Amniotic stem cell (primary cell): ENCODE measurements at regions not wholly inside any gene's neighbourhood (a gene's known extent, or its start where the extent isn't known, plus 50 kb on each side); places are given as distances from the start of the nearest gene placed in this dataset.

Source experiments
- DNase-seq: peaks from one replicate; lab custom pipeline; 2025; lab: John Stamatoyannopoulos, UW

DNA sequence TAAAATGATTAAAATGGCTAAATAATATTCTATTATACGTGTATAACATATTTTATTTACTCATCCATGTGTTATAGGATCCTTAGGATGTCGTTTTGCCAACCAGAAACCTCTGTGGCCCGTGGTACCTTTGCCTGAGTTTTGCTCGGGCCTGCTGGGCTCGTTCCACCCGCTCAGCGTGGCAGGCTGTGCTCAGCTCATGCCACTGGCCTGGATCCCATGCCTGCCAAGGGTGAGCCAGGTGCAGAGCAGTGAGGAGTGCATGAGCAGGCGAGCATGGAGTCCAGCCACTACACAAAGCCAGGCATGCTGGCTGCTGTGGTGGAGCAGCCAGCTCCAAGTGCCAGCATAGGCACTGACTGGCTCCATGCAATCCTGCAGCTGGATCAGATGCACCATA is 417.2 kb downstream of the TTLL7 start:
- no peak for DNase-seq

- no peak for DNase-seq
Measured at GRCh38 chr1:83574791-83575190, 424.1 kb downstream of the TTLL7 start.

- no peak for DNase-seq
Measured at GRCh38 chr1:83573776-83574175, 425.2 kb downstream of the TTLL7 start.

DNA sequence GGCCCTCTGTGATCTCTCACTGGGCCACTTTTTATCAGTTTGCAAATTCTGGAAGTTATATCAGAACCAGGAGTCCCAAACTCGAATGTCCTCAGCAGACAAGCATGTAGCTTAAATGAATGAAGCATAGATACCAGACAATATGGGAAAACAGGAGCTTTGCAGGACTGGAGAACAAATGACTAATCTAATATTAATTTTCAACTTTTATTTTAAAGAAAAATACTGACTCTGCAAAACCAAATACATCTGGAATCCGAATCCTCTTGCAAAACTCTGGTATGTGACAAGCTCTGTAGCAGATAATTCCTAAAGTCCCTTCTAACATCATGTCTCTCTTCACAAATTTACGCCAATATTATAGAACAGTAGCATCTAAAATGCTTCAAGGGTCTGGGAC is 427.4 kb downstream of the TTLL7 start:
- no peak for DNase-seq

DNA sequence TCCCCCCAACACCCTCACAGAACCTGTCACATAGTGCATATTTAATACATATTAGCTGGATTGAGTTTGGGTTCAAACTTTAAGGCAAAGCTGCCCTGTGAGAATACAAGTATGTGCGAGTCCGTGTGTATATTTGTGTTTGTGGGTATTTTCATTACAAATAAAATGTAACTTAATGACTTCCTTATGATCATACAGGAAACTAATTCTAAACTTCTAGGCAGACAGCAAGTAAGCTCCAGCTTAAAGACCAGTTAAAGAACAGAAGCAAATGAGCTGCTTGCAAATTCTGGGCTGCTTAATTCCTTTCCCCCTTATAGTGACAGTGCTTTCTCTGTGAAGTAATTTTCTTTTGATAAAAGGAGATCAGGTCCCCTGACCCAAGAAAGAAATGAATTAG is 437.6 kb downstream of the TTLL7 start:
- DNase-seq, result no peak

- DNase-seq, result no peak
Measured at GRCh38 chr1:83559129-83559840, 439.6 kb downstream of the TTLL7 start.

GRCh38 chr1:83555871-83556270 is 443.1 kb downstream of the TTLL7 start:
- no peak for DNase-seq

DNA sequence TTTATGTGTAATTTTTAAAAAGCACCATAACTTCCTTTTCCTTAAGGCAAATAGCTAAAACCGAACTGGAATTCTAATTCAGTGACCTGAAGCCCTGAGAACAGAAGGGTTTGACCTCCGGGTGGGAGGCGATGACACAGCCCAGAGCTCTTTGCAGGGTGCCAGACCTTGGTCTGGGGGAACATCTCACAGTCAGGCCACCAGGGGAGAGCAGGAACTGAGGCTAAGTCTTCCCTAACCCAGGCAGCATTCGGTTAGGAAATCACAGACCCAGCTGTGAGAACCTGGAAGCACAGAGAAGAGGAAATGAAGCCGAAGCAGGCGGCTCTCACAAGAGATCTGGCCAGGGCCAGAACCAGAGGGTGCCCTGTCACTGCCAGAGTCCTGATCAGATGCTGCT is 444.8 kb downstream of the TTLL7 start:
- DNase-seq, result no peak

DNA sequence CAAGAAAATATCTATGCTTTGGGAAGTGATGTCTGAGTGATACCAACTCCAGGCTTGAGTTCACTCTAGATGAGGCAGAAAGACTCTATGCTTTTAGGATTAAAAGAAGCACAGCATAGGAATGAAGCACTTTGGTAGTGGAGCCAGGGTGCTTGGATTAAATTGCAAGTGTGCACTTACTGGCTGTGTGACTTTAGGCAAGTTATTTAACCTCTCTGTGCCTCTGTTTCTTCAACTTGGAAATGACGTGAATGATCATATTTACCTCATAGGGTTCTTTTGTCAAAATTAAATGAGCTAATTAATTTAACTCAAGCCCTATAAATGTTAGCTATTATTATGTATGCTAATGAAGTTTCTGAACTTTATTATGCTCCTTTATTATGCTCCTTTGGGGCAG is 446.1 kb downstream of the TTLL7 start:
- DNase-seq, result no peak

- DNase-seq, result no peak
Measured at GRCh38 chr1:83548311-83548710, 450.6 kb downstream of the TTLL7 start.

- DNase-seq, result no peak
Measured at GRCh38 chr1:83547901-83548300, 451.0 kb downstream of the TTLL7 start.

DNA sequence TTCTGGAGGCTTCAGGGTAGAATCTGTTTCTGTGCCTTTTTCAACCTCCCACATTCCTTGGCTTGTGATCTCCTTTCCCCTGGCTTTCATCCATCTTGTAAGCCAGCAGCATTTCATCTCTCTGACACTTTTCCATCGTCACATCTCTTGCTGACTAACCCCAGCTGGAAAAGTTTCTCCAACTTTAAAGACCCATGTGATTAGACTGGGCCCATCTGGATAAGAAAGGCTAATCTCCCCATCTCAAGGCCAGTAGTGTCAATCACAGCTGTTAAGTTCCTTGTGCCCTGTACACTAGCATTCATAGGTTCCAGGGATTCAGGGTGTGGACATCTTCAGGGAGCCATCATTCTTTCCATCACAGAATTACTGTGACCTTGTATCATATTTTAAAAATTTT is 452.1 kb downstream of the TTLL7 start:
- DNase-seq, result no peak

GRCh38 chr1:83545066-83545862 is 453.7 kb downstream of the TTLL7 start:
- no peak for DNase-seq

GRCh38 chr1:83543222-83543973 is 455.5 kb downstream of the TTLL7 start:
- DNase-seq, result no peak

DNA sequence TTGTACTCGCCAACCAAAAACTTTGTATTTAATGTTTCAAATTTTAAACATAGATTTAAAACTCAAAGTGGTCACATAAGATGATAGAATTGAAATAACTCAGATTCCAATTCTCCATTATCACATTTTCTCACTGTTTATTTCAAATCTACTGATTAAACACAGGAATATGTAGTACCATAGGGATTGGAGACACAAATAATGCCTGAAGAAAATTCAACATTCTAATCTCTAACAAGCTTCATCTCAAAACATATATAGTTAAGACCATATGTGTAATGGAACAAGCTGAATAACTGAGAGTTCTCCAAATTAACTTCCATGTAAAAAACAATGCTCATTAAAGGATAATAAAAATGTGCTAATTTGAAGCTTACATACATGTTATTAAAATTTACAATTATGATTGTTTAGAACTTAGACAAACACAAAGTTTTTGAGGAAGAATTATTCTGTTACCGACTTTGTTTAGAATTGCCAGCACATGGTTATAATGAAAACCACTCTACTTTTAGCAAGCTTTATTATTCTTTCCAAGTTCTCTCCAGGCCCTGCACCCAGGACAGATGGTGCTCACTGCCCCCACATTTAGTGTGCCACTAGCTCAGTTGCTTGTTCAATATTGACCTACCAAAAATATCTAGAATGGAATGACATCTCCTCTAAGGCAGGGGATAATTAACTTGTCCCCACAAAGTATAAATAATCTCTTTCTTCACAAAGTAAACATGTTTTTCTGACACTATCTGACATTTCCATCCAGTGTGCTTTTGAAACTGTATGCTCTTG is 467.2 kb downstream of the TTLL7 start:
- no peak for DNase-seq

DNA sequence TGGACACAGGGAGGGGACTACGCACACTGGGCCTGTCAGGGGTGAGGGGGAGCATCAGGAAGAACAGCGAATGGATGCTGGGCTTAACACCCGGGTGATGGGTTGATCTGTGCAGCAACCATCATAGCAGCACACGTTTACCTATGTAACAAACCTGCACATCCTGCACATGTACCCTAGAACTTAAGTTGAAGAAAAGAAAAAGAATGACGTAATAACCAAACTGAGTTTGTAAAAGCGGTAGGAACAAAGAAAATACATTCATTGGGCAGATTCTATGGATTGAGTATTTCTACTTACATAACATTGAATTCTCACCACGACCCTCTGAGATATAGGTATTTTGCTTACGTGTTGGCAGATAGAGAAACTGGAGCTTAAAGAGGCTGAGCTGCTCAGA is 468.4 kb downstream of the TTLL7 start:
- DNase-seq, result no peak

DNA sequence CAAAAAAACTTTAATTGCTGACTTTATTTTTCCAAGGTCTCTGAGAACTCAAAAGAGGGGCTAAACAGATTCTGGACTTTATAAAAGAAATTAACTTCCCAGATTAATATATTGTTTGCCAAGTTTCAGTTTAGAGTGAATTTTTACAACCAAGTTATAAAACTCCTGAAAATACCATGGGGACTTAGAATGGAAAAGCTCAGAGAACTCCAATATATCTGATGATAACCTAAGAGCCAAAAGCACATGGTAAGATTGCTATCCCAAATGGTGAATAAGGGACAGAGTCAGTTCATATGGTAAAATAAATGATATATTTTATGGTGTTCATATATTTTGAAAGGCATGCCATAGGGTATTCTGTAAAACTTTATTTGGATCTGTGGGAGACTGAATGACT is 470.9 kb downstream of the TTLL7 start:
- DNase-seq, result no peak

DNA sequence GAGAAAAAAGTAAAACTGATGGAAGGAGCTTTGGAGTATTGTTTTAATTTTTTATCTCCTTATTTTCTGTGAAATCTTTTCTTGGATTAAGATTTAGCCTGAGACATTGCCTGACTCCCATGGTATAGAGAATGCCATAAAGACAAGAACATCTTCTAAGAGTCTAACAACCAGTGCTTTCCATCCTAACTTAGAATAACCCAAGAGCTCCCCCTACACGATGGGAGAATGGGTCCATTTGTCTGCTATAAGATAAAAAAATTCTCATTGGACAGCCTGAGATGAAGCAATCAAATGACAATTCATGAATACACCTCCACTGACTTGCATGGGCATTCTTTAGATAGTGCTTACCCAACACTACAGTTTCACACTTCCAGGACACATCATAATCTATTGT is 478.1 kb downstream of the TTLL7 start:
- no peak for DNase-seq

DNA sequence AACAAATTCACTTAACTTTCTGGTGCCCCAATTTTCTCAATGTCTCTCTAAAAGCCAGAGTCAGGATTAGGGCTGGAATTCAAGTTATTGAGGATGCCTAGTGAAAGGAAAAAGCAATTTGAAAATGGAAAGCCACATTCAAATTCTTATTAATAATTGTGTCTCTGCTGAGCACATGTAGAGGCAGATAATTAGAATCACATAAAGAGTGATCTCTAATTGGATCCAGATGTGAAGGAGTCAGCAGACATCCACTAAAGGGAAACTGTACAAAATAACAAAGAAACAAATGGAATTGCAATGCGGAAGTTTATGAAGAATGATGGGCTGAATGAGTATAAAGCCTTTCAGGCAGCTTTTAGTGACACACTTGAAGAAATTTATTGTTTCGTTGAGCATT is 482.6 kb downstream of the TTLL7 start:
- no peak for DNase-seq

DNA sequence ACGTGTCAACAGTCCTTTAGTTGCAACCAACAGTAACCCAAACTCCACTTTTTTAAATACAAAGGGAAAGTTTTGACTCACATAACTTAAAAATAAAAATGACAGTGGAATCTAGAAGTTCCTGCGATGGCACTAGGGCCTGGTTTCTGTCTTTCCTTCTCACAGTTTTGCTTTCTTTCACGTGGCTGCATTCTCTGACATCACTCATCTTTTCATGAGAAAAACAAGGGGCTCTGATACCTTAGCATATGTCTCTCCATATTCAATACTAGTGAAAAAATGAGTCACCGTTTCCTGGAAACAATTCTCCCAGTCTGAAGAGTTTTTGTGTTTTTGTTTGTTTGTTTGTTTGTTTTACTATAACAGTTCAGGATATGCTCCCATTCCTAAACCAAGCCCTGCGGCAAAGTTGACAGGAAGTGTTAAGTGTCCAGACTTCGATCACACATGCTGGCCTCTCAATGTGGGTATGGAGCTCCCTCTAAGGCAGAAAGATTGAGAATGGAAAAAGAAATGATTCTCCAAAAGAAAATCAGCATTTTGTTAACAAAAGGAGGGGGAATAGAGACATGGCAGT is 483.3 kb downstream of the TTLL7 start:
- no peak for DNase-seq

DNA sequence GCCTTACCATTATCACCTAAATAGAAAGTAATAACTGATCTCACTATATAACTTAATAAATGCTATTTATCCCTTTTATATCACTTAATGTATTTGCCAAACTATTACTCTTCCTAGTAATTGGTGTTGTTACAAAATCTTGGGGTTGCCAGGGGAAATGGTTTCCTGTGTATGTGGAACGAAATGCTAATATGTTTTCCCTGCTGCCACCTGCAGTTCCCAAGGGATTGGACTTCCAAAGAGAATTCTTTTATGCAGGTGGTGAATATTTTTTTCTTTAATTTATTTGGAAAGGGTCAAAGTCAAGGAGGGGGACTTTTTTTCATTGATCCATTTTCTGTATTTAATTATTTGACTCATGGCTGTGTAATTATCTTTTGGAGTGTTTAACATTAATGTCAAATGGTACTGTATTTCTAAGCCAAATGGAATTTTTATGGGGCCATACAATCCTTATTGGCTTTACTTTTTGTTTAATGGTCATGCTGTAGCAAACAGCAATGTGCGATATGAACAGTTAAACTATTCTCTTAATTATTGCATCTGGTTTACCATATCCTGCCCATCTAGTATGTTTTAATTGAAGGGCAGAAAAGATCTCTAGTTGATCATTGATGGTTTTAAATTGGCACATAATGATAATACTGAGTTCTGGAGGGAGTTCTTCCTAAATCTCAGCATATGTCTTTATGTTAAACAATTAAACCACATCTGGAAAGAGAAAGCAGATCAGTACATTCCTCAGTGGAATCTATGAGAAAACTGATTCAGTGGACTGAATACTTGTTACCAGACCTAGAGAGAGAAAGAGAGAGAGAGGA is 486.3 kb downstream of the TTLL7 start:
- DNase-seq, result no peak
